Hepatocyte (in vitro differentiated cells): ENCODE measurements at regions not wholly inside any gene's neighbourhood (a gene's known extent, or its start where the extent isn't known, plus 50 kb on each side); places are given as distances from the start of the nearest gene placed in this dataset.

Experiments used
- DNase-seq: peaks from one replicate; pipeline ENCODE4 v3.0.0-alpha.2; 2016; ENCODE audit warnings: low spot score
- H2AFZ ChIP-seq: fragments of 200-600 bp; sonication (generic); 2 replicates; pipeline ENCODE4 v1.6.0; 2016; ENCODE audit warnings: antibody characterized with exemption, mild to moderate bottlenecking
- H3K27ac ChIP-seq: fragments of 200-600 bp; sonication (generic); 2 replicates; pipeline ENCODE4 v1.5.1; 2016; ENCODE audit warnings: mild to moderate bottlenecking
- H3K27me3 ChIP-seq: fragments of 200-600 bp; sonication (generic); 2 replicates; pipeline ENCODE4 v1.6.1; 2016
- H3K36me3 ChIP-seq: fragments of 200-600 bp; sonication (generic); replicated peaks from 2 replicates; pipeline ENCODE4 v1.5.1; 2016; ENCODE audit warnings: low read depth; ENCODE audit not compliant: insufficient read depth
- H3K4me1 ChIP-seq: fragments of 200-600 bp; sonication (generic); 2 replicates; pipeline ENCODE4 v1.5.1; 2016; ENCODE audit warnings: mild to moderate bottlenecking, moderate library complexity; ENCODE audit not compliant: insufficient read depth
- H3K4me2 ChIP-seq: fragments of 200-600 bp; sonication (generic); 2 replicates; pipeline ENCODE4 v1.6.0; 2016
- H3K4me3 ChIP-seq: fragments of 200-600 bp; sonication (generic); 2 replicates; pipeline ENCODE4 v1.5.1; 2016; ENCODE audit warnings: mild to moderate bottlenecking
- H3K79me2 ChIP-seq: fragments of 200-600 bp; sonication (generic); 2 replicates; pipeline ENCODE4 v1.6.0; 2017; ENCODE audit warnings: mild to moderate bottlenecking
- H3K9me2 ChIP-seq: fragments of 200-600 bp; sonication (generic); replicated peaks from 2 replicates; pipeline ENCODE4 v1.6.0; 2017; ENCODE audit warnings: mild to moderate bottlenecking; ENCODE audit not compliant: insufficient read depth
- H3K9me3 ChIP-seq: fragments of 200-600 bp; sonication (generic); 2 replicates; pipeline ENCODE4 v1.5.1; 2016; ENCODE audit warnings: low read depth, mild to moderate bottlenecking
- H4K20me1 ChIP-seq: fragments of 200-600 bp; sonication (generic); 2 replicates; pipeline ENCODE4 v1.6.0; 2016; ENCODE audit warnings: mild to moderate bottlenecking; ENCODE audit not compliant: insufficient read depth, poor library complexity, severe bottlenecking
- CTCF ChIP-seq: fragments of 200-600 bp; sonication (generic); IDR thresholded peaks from 2 replicates; pipeline ENCODE4 v1.5.1; 2016; ENCODE audit warnings: antibody characterized with exemption, mild to moderate bottlenecking; ENCODE audit not compliant: poor library complexity
- EZH2 ChIP-seq: fragments of 200-600 bp; sonication (generic); IDR thresholded peaks from 2 replicates; pipeline ENCODE4 v1.6.1; 2016; ENCODE audit warnings: antibody characterized with exemption, mild to moderate bottlenecking, borderline replicate concordance
- EZH2phosphoT487 ChIP-seq: fragments of 200-600 bp; sonication (generic); IDR thresholded peaks from one replicate; pipeline ENCODE4 v1.6.1; 2018; ENCODE audit warnings: antibody characterized with exemption, mild to moderate bottlenecking, low read depth, moderate library complexity; ENCODE audit not compliant: unreplicated experiment, severe bottlenecking
- WGBS: methylation state at CpG from one replicate; pipeline ENCODE4 v1.1.6; 2016; ENCODE audit warnings: low lambda C conversion rate; ENCODE audit errors: missing lambda C conversion rate; 5-methylcytosine and 5-hydroxymethylcytosine counted together

GRCh38 chr4:124478470-124478869 is 234.1 kb downstream of the ANKRD50 start:
- no peak overlapping the region for H3K4me2 ChIP-seq
- TF ChIP-seq EZH2phosphoT487 (no peak), EZH2 (no peak), CTCF (no peak)
- H3K27me3 ChIP-seq: no peaks in the 10 kb centered on the region
- H3K9me3 ChIP-seq: no peaks in the 10 kb centered on the region
- H3K4me3 ChIP-seq: no peak overlapping the region
- no peaks in the 10 kb centered on the region for H3K36me3 ChIP-seq
- no peak overlapping the region for H3K27ac ChIP-seq
- peaks cover 8% of the 10 kb centered on the region for H3K4me1 ChIP-seq
- no peaks in the 10 kb centered on the region for H4K20me1 ChIP-seq
- no peaks in the 10 kb centered on the region for H3K9me2 ChIP-seq
- H2AFZ ChIP-seq: no peak overlapping the region
- no peak for DNase-seq
- WGBS: 42% methylated on average over 1 of the region's 1 CpG
- no peaks in the 10 kb centered on the region for H3K79me2 ChIP-seq

GRCh38 chr4:124480061-124480460 is 232.5 kb downstream of the ANKRD50 start:
- Histone ChIP-seq H3K79me2 (no peaks in the 10 kb centered on the region), H4K20me1 (no peaks in the 10 kb centered on the region), H2AFZ (no peak overlapping the region), H3K4me1 (peaks cover 21% of the 10 kb centered on the region), H3K27me3 (no peaks in the 10 kb centered on the region), H3K4me2 (no peak overlapping the region), H3K4me3 (no peak overlapping the region), H3K27ac (no peak overlapping the region), H3K9me3 (no peaks in the 10 kb centered on the region), H3K36me3 (no peaks in the 10 kb centered on the region), H3K9me2 (no peaks in the 10 kb centered on the region)
- DNase-seq: no peak
- TF ChIP-seq EZH2 (no peak), CTCF (no peak), EZH2phosphoT487 (no peak)
- WGBS: 85% methylated on average over 4 of the region's 4 CpGs

GRCh38 chr4:124481123-124481522 is 231.4 kb downstream of the ANKRD50 start:
- no peaks in the 10 kb centered on the region for H3K9me2 ChIP-seq
- no peak overlapping the region for H3K4me2 ChIP-seq
- H3K9me3 ChIP-seq: no peaks in the 10 kb centered on the region
- no peak overlapping the region for H3K27ac ChIP-seq
- H2AFZ ChIP-seq: no peak overlapping the region
- no peak for TF ChIP-seq EZH2phosphoT487
- TF ChIP-seq CTCF: no peak
- TF ChIP-seq EZH2: no peak
- H4K20me1 ChIP-seq: no peaks in the 10 kb centered on the region
- no peaks in the 10 kb centered on the region for H3K79me2 ChIP-seq
- H3K4me3 ChIP-seq: no peak overlapping the region
- H3K4me1 ChIP-seq: peaks cover 21% of the 10 kb centered on the region
- H3K27me3 ChIP-seq: no peaks in the 10 kb centered on the region
- no peaks in the 10 kb centered on the region for H3K36me3 ChIP-seq
- DNase-seq: no peak
- 91% methylated on average over 3 of the region's 3 CpGs for WGBS
